AG04450 (cell line): ENCODE measurements at regions not wholly inside any gene's neighbourhood (a gene's known extent, or its start where the extent isn't known, plus 50 kb on each side); places are given as distances from the start of the nearest gene placed in this dataset.
"Not testable (repeated sequence)": the region's sequence is repeated elsewhere in the genome, so short reads cannot be mapped to it uniquely, and the experiment has no call there.

Experiments
- CTCF ChIA-PET: fragments of 300-600, 350-600 bp; formaldehyde crosslinking; extraction: SDS; loops from one replicate; lab custom pipeline; 2022; ENCODE audit warnings: antibody characterized with exemption, inconsistent platforms; lab: Charles Lee
- POLR2A ChIA-PET: fragments of 350-600 bp; formaldehyde crosslinking; extraction: SDS; loops from one replicate; lab custom pipeline; 2021; ENCODE audit warnings: antibody characterized with exemption, inconsistent platforms; lab: Yijun Ruan, JAX
- DNase-seq: peaks from one replicate; pipeline ENCODE4 v3.0.0-alpha.2; 2011; ENCODE audit warnings: low read depth, low spot score
- H3K27ac ChIP-seq: one replicate; pipeline ENCODE4 v1.5.1; 2012; ENCODE audit warnings: low read depth, low read length, control low read depth
- H3K27me3 ChIP-seq: one replicate; pipeline ENCODE4 v1.6.0; 2012; ENCODE audit warnings: low read length; ENCODE audit not compliant: control insufficient read depth, insufficient read depth
- H3K4me3 ChIP-seq: 2 replicates; pipeline ENCODE4 v1.5.1; 2011; ENCODE audit warnings: mild to moderate bottlenecking, low read depth, low read length, control low read depth
- H3K9me3 ChIP-seq: 2 replicates; pipeline ENCODE4 v1.5.1; 2012; ENCODE audit warnings: low read length; ENCODE audit not compliant: control insufficient read depth, insufficient read depth
- TF ChIP-seq, protein P1 (sequence below): IDR thresholded peaks from 2 replicates; pipeline ENCODE4 v1.5.1; 2011; ENCODE audit warnings: low read depth, low read length, control low read depth, inconsistent platforms

DNA sequence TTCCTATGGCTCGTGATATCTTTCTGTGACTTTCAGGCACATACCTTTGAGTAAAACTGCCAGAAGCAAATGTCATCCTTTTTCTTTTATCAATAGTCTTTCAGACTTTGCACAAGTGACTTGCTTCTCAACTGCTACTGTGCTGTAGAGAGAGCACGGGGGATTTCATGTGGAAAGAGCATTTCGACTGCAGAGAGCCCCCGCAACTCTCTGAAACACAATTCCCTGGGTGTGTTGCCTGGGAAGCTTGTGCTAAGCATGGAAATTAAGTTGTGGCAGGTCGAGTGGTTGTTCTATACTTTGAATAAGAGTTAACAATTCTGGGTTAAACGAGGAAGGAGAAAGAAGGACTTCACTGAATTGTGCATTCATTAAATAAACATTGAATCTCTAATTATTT, 659.1 kb downstream of the TDRD15 start:
- POLR2A ChIA-PET, result no interaction called here
- Histone ChIP-seq H3K9me3 (no peaks in the 10 kb centered on the region), H3K27ac (no peak overlapping the region), H3K27me3 (no peaks in the 10 kb centered on the region), H3K4me3 (no peak overlapping the region)
- CTCF ChIA-PET, result no interaction called here
- TF ChIP-seq, protein P1, sequence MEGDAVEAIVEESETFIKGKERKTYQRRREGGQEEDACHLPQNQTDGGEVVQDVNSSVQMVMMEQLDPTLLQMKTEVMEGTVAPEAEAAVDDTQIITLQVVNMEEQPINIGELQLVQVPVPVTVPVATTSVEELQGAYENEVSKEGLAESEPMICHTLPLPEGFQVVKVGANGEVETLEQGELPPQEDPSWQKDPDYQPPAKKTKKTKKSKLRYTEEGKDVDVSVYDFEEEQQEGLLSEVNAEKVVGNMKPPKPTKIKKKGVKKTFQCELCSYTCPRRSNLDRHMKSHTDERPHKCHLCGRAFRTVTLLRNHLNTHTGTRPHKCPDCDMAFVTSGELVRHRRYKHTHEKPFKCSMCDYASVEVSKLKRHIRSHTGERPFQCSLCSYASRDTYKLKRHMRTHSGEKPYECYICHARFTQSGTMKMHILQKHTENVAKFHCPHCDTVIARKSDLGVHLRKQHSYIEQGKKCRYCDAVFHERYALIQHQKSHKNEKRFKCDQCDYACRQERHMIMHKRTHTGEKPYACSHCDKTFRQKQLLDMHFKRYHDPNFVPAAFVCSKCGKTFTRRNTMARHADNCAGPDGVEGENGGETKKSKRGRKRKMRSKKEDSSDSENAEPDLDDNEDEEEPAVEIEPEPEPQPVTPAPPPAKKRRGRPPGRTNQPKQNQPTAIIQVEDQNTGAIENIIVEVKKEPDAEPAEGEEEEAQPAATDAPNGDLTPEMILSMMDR, result no peak
- no peak for DNase-seq

DNA sequence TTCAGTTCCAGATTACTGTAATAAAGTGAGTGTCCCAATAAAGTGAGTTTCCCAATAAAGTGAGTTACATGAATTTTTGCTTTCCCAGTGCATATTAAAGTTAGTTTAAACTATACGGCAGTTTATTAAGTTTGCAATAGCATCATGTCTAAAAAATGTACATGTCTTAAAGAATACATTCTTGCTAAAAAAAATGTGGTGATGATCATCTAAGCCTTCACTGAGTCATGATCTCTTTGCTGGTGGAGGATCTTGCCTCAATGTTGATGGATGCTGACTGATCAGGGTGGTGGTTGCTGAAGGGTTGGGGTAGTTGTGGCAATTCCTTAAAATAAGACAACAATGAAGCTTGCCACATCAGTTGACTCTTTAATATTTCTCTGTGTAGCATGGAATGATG, 664.2 kb downstream of the TDRD15 start:
- no peak overlapping the region for H3K27ac ChIP-seq
- POLR2A ChIA-PET, result no interaction called here

DNA sequence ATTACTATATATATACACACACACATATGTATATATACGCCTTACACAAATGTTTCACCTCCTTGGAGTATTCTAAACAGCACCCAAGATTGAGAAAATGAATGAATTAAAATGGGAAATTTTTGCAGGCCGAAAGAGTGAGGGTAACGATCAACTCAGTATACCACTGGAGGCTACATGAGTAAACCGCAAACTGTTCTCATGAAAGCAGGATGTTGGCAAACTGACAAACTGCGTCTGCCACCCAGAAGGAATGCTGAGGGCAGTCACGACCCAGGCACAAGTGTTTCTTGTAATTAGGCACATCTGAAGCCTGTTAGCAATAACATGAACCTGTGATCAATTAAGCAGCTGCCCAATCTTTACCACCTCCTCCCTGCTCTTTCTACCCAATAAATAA, 666.5 kb downstream of the TDRD15 start:
- POLR2A ChIA-PET, CTCF ChIA-PET, H3K4me3 ChIP-seq, H3K9me3 ChIP-seq, H3K27ac ChIP-seq, H3K27me3 ChIP-seq, DNase-seq: not testable (repeated sequence)

More for the DNA sequence above, 664.2 kb downstream of the TDRD15 start:
- DNase-seq, result peak; percentile 7
- Histone ChIP-seq H3K27me3 (no peaks in the 10 kb centered on the region), H3K4me3 (no peak overlapping the region), H3K9me3 (no peaks in the 10 kb centered on the region)
- TF ChIP-seq, protein P1, result no peak
- CTCF ChIA-PET, result no interaction called here

DNA sequence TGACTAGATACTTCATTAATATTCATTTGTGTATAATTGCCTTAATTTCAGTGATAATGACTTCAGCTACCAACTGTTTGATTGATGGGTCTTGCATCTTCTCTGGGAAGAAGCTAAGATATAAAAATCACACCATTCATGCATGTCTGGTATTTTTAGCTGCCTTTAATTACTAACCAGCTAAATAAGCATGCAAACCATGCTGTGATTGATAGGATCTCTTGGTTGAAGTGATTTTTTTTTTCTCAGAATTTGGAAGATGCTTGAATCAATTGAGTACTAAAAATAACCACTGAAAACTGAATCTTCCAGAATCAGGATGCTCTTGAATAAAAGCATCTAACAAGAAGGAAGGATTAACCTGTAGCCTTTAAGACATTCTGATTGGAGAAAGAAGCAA, 668.8 kb downstream of the TDRD15 start:
- H3K27ac ChIP-seq, result no peak overlapping the region
- TF ChIP-seq, protein P1, result no peak
- no peaks in the 10 kb centered on the region for H3K9me3 ChIP-seq
- POLR2A ChIA-PET, result no interaction called here
- H3K4me3 ChIP-seq, result no peak overlapping the region
- CTCF ChIA-PET, result no interaction called here
- H3K27me3 ChIP-seq, result no peaks in the 10 kb centered on the region
- DNase-seq, result no peak

DNA sequence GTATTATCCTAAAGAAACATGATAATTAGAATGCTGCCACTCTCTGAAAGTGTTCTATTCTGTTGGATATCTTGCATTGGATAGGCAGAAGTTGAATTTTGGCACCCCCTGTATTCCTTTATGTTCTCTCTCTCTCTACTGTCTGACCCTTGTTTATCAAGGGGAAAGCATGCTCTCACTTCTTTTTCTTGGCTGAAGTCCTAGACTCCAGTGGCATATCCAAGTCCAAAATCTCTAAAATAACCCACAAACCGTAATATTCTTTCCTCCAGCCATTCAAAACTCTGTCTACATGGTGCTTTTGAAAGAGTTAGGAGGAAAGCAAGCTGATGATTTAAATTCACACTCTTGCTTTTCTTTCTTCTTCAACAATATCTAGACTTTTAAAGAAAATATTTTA, 669.7 kb downstream of the TDRD15 start:
- DNase-seq, result no peak
- CTCF ChIA-PET, result no interaction called here
- TF ChIP-seq, protein P1, result no peak

DNA sequence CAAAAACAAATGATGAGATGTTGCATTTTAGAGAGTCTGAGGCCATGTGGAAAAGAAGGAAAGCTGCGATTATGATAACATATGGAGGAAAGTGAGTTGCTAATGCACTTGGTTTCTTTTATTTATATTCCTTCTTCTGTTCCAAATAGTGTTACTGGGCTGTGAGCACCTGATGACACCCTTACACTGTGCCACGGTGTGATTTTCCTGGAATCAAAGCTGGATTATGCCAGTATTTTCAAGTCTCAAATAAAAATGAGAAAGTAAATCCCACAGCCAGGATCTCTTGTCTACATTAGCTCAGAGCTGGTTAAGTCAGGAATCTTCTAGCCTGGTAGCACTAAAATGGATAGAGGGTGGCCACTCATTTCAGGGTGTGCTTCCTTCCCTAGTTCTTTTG, 670.8 kb downstream of the TDRD15 start:
- ChIA-PET POLR2A (no interaction called here), CTCF (no interaction called here)
- Histone ChIP-seq H3K27me3 (no peaks in the 10 kb centered on the region), H3K4me3 (no peak overlapping the region), H3K27ac (no peak overlapping the region), H3K9me3 (no peaks in the 10 kb centered on the region)
- no peak for DNase-seq
- TF ChIP-seq, protein P1, result no peak

More for the DNA sequence above, 669.7 kb downstream of the TDRD15 start:
- Histone ChIP-seq H3K4me3 (no peak overlapping the region), H3K27me3 (no peaks in the 10 kb centered on the region), H3K27ac (no peak overlapping the region), H3K9me3 (no peaks in the 10 kb centered on the region)
- POLR2A ChIA-PET, result no interaction called here
